GM18870 (cell line): ENCODE measurements at regions not wholly inside any gene's neighbourhood (a gene's known extent, or its start where the extent isn't known, plus 50 kb on each side); places are given as distances from the start of the nearest gene placed in this dataset.
"Not testable (repeated sequence)": the region's sequence is repeated elsewhere in the genome, so short reads cannot be mapped to it uniquely, and the experiment has no call there.

ENCODE experiments used
- ATAC-seq: cut with Tn5 transposase; IDR thresholded peaks from one replicate; pipeline ENCODE4 v1.9.1; 2021; ENCODE audit warnings: moderate library complexity; ENCODE audit not compliant: unreplicated experiment

- no peak for ATAC-seq
Measured at GRCh38 chr1:67482733-67483482, 52.7 kb upstream of the SERBP1 start.

- ATAC-seq: no peak
Measured at GRCh38 chr1:67484492-67484891, 54.3 kb upstream of the SERBP1 start.

GRCh38 chr1:67485046-67485811, 55.0 kb upstream of the SERBP1 start:
- ATAC-seq: no peak

- ATAC-seq: peak; percentile 67
Measured at GRCh38 chr1:67489643-67490042, 59.4 kb upstream of the SERBP1 start.

GRCh38 chr1:67491280-67491679, 61.1 kb upstream of the SERBP1 start:
- no peak for ATAC-seq

GRCh38 chr1:67493148-67493547, 62.9 kb upstream of the SERBP1 start:
- ATAC-seq: no peak

- no peak for ATAC-seq
Measured at GRCh38 chr1:67495327-67495726, 65.1 kb upstream of the SERBP1 start.

GRCh38 chr1:67496329-67496728, 66.1 kb upstream of the SERBP1 start:
- ATAC-seq: no peak

GRCh38 chr1:67500413-67500959, 70.3 kb upstream of the SERBP1 start:
- ATAC-seq: peak; percentile 98

- ATAC-seq: no peak
Measured at GRCh38 chr1:67503974-67504373, 73.8 kb upstream of the SERBP1 start.

- ATAC-seq: not testable (repeated sequence)
Measured at GRCh38 chr1:67513392-67514294, 83.4 kb upstream of the SERBP1 start.

- no peak for ATAC-seq
Measured at GRCh38 chr1:67514300-67514699, 84.1 kb upstream of the SERBP1 start.

GRCh38 chr1:67514786-67515185, 84.6 kb upstream of the SERBP1 start:
- ATAC-seq: no peak

- ATAC-seq: no peak
Measured at GRCh38 chr1:67515324-67516080, 85.3 kb upstream of the SERBP1 start.

- no peak for ATAC-seq
Measured at GRCh38 chr1:67517046-67517445, 86.8 kb upstream of the SERBP1 start.

- no peak for ATAC-seq
Measured at GRCh38 chr1:67522001-67522441, 91.8 kb upstream of the SERBP1 start.

GRCh38 chr1:67522793-67523192, 92.6 kb upstream of the SERBP1 start:
- no peak for ATAC-seq

GRCh38 chr1:67524143-67525052, 94.2 kb upstream of the SERBP1 start:
- no peak for ATAC-seq

- ATAC-seq: no peak
Measured at GRCh38 chr1:67525053-67525760, 95.0 kb upstream of the SERBP1 start.
